GM20000 (cell line): ENCODE measurements at regions not wholly inside any gene's neighbourhood (a gene's known extent, or its start where the extent isn't known, plus 50 kb on each side); places are given as distances from the start of the nearest gene placed in this dataset.

Experiments
- DNase-seq: peaks from one replicate; pipeline ENCODE4 v3.0.0; 2012; ENCODE audit warnings: low spot score
- TF ChIP-seq, protein P1 (sequence below): IDR thresholded peaks from 2 replicates; pipeline ENCODE4 v1.5.1; 2012; ENCODE audit warnings: mild to moderate bottlenecking, control low read depth; ENCODE audit errors: extremely low read depth, missing control alignments

DNA sequence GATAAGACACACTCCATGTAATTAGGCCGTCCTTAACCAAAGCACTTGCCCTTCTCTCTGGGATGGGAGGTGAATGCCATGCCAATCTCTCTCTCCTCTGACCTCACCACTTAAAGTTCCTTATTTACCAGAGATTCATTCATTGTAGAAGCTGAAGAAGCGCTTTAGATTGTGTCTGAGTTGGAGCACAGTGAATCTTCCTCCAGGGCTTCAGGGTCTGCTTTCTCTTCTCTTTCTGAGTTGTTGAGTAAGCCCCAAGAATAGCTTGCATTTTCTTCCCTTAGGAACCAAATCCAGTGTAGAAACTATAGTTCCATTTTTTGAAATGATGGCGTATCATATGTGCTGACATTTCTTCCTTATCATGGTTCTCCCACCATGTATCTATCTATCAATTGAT, 104.5 kb upstream of the MAML3 start:
- no peak for DNase-seq
- TF ChIP-seq, protein P1, sequence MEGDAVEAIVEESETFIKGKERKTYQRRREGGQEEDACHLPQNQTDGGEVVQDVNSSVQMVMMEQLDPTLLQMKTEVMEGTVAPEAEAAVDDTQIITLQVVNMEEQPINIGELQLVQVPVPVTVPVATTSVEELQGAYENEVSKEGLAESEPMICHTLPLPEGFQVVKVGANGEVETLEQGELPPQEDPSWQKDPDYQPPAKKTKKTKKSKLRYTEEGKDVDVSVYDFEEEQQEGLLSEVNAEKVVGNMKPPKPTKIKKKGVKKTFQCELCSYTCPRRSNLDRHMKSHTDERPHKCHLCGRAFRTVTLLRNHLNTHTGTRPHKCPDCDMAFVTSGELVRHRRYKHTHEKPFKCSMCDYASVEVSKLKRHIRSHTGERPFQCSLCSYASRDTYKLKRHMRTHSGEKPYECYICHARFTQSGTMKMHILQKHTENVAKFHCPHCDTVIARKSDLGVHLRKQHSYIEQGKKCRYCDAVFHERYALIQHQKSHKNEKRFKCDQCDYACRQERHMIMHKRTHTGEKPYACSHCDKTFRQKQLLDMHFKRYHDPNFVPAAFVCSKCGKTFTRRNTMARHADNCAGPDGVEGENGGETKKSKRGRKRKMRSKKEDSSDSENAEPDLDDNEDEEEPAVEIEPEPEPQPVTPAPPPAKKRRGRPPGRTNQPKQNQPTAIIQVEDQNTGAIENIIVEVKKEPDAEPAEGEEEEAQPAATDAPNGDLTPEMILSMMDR: no peak

DNA sequence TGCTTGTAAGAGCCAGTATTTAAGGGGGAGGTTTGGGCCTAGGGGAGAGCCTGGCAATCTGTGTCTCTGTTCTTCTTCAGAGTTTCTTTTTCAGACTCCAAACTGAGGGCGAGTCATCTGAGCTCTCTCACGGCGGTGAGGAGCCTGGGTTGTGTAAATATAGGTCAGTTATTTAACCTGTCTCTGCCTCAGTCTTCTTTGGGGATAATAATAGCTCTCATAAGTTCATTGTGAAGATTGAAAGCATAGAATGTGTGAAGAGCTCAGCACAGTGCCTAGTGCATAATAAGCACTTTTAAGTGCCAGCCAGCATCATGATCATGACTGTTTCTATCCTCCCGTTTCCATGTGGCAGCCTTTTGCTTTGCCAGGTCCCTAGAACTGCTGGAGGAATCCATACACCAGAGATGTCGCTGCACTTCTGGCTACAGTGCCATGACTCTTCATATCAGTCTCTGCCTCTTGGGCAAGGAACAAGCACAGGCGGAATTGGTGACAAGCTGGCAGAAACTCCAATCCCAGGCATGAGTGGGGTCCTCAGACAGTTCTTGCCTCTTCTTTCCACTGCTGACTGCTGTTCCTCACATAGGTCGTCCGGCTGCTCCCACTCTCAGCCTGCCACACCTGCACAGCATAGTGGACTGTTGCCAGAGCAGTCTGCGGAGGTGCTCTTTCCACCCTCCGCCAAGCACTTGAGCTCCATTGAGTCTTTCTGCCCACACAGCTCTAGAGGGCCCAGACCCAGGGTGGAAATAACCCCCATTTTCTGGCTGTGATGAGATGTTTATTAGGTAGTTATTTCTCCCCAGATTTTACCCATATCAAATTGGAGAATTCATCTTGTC, 103.7 kb upstream of the MAML3 start:
- TF ChIP-seq, protein P1: no peak
- DNase-seq: no peak

DNA sequence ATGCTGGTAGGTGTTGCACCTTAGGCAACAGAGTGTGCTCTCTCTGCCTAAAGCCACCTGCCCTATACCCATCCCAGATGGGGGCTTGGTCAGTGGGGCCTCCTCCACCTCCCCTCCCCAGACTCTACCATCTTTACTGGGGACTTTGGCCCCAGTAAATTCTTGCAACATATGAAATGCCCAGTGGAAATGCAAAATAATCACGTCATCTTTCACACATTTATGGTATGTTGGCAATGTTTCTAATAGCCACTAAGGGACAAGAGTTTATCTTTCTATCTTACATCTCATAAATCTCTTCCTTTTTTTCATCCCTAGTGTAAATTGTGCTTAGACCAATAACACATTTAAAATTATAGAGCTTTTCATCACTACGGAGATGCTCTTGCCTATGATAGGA, 103.0 kb upstream of the MAML3 start:
- DNase-seq: no peak

DNA sequence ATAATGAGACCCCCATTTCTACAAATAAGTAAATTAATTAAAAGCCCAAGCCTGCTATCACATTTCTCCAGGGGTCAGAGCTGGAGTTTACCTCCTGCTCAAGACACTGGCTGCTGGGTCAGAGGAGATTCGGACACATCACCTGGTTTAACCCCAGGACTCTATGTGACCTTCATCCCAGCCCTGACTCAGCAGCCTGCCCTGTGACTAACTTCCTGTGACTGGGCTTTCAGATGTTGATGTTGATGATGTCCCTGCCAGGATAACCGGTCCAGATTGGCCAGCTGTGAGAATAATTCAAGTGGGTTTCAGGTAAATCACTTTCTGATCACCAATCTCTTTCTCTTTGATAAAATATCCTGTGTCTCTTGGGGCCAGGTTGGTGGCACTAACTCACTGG, 102.4 kb upstream of the MAML3 start:
- TF ChIP-seq, protein P1: no peak
- DNase-seq: no peak

More for the DNA sequence above, 103.0 kb upstream of the MAML3 start:
- TF ChIP-seq, protein P1: no peak

DNA sequence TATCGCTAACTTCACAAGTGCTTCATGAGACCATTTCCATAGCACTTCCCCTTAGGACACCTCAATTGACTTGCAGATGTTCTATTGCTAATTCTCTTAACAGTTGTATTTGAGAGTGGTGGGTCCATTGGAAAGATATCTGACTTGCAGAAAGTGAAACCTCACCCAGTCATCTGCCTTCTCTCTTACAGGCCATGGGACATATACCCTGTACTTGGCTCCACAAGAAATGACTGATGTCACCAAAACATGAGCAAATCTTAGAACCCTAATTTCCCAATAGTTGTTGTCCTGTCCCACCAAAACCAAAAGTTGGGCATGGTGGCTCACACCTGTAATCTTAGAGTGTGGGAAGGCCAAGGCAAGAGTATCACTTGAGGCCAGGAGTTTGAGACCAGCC, 101.9 kb upstream of the MAML3 start:
- TF ChIP-seq, protein P1: no peak

DNA sequence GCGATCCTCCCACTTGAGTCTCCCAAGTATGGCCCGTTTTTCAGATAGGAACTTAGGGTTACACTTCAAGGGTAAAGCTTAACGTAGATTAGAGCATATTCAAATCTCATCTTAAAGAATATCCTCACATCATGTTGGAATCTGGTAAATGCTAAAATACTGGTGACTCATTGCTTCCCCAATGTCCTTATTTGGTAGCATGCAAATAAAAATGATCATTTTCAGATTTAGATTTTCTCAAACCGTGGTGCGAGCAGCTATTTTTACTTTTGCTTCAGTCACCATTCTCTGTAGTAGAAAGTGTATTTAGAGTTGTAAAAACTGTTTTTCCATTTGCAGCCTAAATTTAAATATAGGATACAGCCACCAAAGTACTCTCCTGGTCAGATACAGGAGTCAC, 101.5 kb upstream of the MAML3 start:
- TF ChIP-seq, protein P1: no peak
- no peak for DNase-seq

More for the DNA sequence above, 101.9 kb upstream of the MAML3 start:
- DNase-seq: no peak

DNA sequence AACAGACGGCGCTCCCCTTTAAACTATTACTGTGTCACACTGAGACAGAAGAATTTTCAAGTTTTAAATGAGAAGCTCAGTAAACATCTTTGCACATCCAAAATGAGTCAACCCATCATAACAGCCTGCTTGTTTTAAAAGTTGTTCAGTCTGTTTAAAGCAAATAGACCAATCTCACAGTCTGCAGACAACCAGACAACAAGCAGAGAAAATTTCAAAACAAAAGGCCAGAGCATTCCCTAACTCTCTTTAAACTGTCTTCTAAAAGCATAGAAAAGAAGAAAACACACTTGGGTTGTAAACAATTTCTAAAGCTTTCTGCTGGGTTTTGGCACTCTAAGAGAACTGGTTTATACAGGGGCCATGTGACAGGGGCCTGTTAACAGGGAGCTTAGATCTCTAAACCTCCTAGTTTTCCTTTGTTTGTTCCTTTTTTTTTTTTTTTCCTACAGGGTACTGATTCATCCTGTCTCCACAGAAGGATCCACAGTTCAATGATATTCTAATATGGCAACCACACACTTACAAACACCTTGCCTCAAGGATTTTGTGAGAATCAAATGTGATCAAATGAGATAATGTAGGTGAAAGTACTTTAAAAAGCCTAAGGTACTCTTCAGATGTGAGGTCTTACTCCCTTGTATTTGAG, 100.8 kb upstream of the MAML3 start:
- TF ChIP-seq, protein P1: no peak
- DNase-seq: no peak
